Suprapubic skin (tissue), 4 donors: ENCODE measurements at regions not wholly inside any gene's neighbourhood (a gene's known extent, or its start where the extent isn't known, plus 50 kb on each side); places are given as distances from the start of the nearest gene placed in this dataset.

Experiments used
- DNase-seq, 2 donors: peaks; one replicate each; pipeline ENCODE4 v3.0.0-alpha.2; 2019; ENCODE audit warnings: low spot score in 2 of 2
- H3K27ac ChIP-seq: fragments of 200-600 bp; sonication (generic); one replicate; pipeline ENCODE4 v1.5.1; 2019
- H3K27me3 ChIP-seq: fragments of 200-600 bp; sonication (generic); one replicate; pipeline ENCODE4 v1.5.1; 2019
- H3K36me3 ChIP-seq: fragments of 200-600 bp; sonication (generic); one replicate; pipeline ENCODE4 v1.5.1; 2019
- H3K4me1 ChIP-seq: fragments of 200-600 bp; sonication (generic); one replicate; pipeline ENCODE4 v1.5.1; 2019
- H3K4me3 ChIP-seq: fragments of 200-600 bp; sonication (generic); one replicate; pipeline ENCODE4 v1.5.1; 2019; ENCODE audit warnings: mild to moderate bottlenecking
- H3K9me3 ChIP-seq: fragments of 200-600 bp; sonication (generic); one replicate; pipeline ENCODE4 v1.5.1; 2019
- EP300 ChIP-seq: sonication (generic); formaldehyde crosslinking; IDR thresholded peaks from one replicate; pipeline ENCODE4 v1.6.1; 2017; ENCODE audit warnings: antibody characterized with exemption
- POLR2A ChIP-seq, 2 donors: fragments of 450-650 bp; IDR thresholded peaks; one replicate each; pipeline ENCODE4 v1.6.1; 2017; ENCODE audit warnings: antibody characterized with exemption in 2 of 2, mild to moderate bottlenecking in 2 of 2, moderate library complexity in 2 of 2
- POLR2AphosphoS5 ChIP-seq, 3 donors: sonication (generic); formaldehyde crosslinking; IDR thresholded peaks; one replicate each; pipeline ENCODE4 v1.6.1; 2017; ENCODE audit warnings: antibody characterized with exemption in 3 of 3
- WGBS: methylation state at CpG from one replicate; pipeline ENCODE4 v1.1.5; 2018; 5-methylcytosine and 5-hydroxymethylcytosine counted together
- TF ChIP-seq, protein P1 (sequence below), 2 donors: fragments of 200-600 bp in 1 of 2; fragments of 450-650 bp in 1 of 2; sonication (generic) in 1 of 2; IDR thresholded peaks; one replicate each; pipeline ENCODE4 v1.5.1; 2016 to 2019; ENCODE audit warnings: antibody characterized with exemption in 2 of 2, mild to moderate bottlenecking in 1 of 2, moderate library complexity in 1 of 2

- 39% methylated on average over 6 of the region's 6 CpGs for WGBS
- Histone ChIP-seq H3K27ac (no peak overlapping the region), H3K4me3 (no peak overlapping the region), H3K4me1 (no peaks in the 10 kb centered on the region), H3K9me3 (no peaks in the 10 kb centered on the region), H3K36me3 (no peaks in the 10 kb centered on the region), H3K27me3 (no peaks in the 10 kb centered on the region)
- TF ChIP-seq POLR2A (IDR thresholded peaks at IDR 0.05) (no peak), POLR2AphosphoS5 (IDR thresholded peaks at IDR 0.05) (no peak), EP300 (no peak)
- TF ChIP-seq, protein P1, sequence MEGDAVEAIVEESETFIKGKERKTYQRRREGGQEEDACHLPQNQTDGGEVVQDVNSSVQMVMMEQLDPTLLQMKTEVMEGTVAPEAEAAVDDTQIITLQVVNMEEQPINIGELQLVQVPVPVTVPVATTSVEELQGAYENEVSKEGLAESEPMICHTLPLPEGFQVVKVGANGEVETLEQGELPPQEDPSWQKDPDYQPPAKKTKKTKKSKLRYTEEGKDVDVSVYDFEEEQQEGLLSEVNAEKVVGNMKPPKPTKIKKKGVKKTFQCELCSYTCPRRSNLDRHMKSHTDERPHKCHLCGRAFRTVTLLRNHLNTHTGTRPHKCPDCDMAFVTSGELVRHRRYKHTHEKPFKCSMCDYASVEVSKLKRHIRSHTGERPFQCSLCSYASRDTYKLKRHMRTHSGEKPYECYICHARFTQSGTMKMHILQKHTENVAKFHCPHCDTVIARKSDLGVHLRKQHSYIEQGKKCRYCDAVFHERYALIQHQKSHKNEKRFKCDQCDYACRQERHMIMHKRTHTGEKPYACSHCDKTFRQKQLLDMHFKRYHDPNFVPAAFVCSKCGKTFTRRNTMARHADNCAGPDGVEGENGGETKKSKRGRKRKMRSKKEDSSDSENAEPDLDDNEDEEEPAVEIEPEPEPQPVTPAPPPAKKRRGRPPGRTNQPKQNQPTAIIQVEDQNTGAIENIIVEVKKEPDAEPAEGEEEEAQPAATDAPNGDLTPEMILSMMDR (IDR thresholded peaks at IDR 0.05) = no peak
- DNase-seq = no peak
These were observed 450.0 kb downstream of the NPIPA7 start for GRCh38 chr16:16828913-16829398.

DNA sequence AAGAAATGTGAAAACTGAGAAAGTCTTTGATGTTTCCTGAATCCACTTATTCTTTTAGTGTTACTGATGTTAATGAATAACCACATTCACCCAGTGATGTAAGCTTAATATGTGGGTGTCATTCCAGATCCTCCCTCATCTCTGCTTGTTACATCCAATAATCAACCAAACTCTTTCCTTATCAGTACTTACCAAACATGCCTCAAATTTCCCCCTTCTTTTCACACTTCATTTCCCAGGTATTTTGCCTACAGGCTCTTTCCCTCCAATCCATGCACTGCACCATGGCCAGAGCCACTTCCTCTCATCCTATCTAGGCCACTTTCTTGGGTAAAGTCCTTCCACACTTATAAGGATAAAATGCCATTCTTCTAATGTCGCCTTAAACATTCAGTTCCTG, 451.5 kb downstream of the NPIPA7 start:
- H3K27ac ChIP-seq = no peak overlapping the region
- DNase-seq = no peak

GRCh38 chr16:16830973-16831372, 452.0 kb downstream of the NPIPA7 start:
- no peak for TF ChIP-seq POLR2A (IDR thresholded peaks at IDR 0.05)
- no peak for TF ChIP-seq EP300
- no peak for TF ChIP-seq POLR2AphosphoS5 (IDR thresholded peaks at IDR 0.05)
- TF ChIP-seq, protein P1 (IDR thresholded peaks at IDR 0.05) = no peak
- WGBS = 67% methylated on average over 2 of the region's 2 CpGs
- no peak for DNase-seq
- H3K9me3 ChIP-seq = no peaks in the 10 kb centered on the region
- H3K36me3 ChIP-seq = no peaks in the 10 kb centered on the region
- no peaks in the 10 kb centered on the region for H3K27me3 ChIP-seq
- no peaks in the 10 kb centered on the region for H3K4me1 ChIP-seq
- H3K4me3 ChIP-seq = no peak overlapping the region
- no peak overlapping the region for H3K27ac ChIP-seq

More for the DNA sequence above, 451.5 kb downstream of the NPIPA7 start:
- no peak for TF ChIP-seq EP300
- no peak for TF ChIP-seq POLR2A (IDR thresholded peaks at IDR 0.05)
- TF ChIP-seq POLR2AphosphoS5 (IDR thresholded peaks at IDR 0.05) = no peak
- TF ChIP-seq, protein P1 (IDR thresholded peaks at IDR 0.05) = no peak
- H3K27me3 ChIP-seq = no peaks in the 10 kb centered on the region
- 92% methylated on average over 1 of the region's 1 CpG for WGBS
- H3K36me3 ChIP-seq = no peaks in the 10 kb centered on the region
- H3K4me3 ChIP-seq = no peak overlapping the region
- no peaks in the 10 kb centered on the region for H3K9me3 ChIP-seq
- H3K4me1 ChIP-seq = no peaks in the 10 kb centered on the region

GRCh38 chr16:16833165-16833564, 454.2 kb downstream of the NPIPA7 start:
- no peaks in the 10 kb centered on the region for H3K36me3 ChIP-seq
- no peaks in the 10 kb centered on the region for H3K9me3 ChIP-seq
- no peaks in the 10 kb centered on the region for H3K4me1 ChIP-seq
- no peak overlapping the region for H3K4me3 ChIP-seq
- no peaks in the 10 kb centered on the region for H3K27me3 ChIP-seq
- DNase-seq = no peak
- 68% methylated on average over 3 of the region's 3 CpGs for WGBS
- H3K27ac ChIP-seq = no peak overlapping the region
- TF ChIP-seq POLR2AphosphoS5 (IDR thresholded peaks at IDR 0.05) (no peak), EP300 (no peak), POLR2A (IDR thresholded peaks at IDR 0.05) (no peak)
- TF ChIP-seq, protein P1 (IDR thresholded peaks at IDR 0.05) = no peak

- TF ChIP-seq POLR2A (IDR thresholded peaks at IDR 0.05) (no peak), POLR2AphosphoS5 (IDR thresholded peaks at IDR 0.05) (no peak), EP300 (no peak)
- TF ChIP-seq, protein P1 (IDR thresholded peaks at IDR 0.05) = no peak
- no peak overlapping the region for H3K27ac ChIP-seq
- no peaks in the 10 kb centered on the region for H3K36me3 ChIP-seq
- DNase-seq = no peak
- WGBS = 42% methylated on average over 5 of the region's 5 CpGs
- no peak overlapping the region for H3K4me3 ChIP-seq
- H3K9me3 ChIP-seq = no peaks in the 10 kb centered on the region
- H3K4me1 ChIP-seq = no peaks in the 10 kb centered on the region
- peaks cover 3% of the 10 kb centered on the region for H3K27me3 ChIP-seq
These were observed 471.3 kb downstream of the NPIPA7 start for GRCh38 chr16:16850274-16850673.
